Duodenal mucosa (tissue), 2 donors: ENCODE measurements at regions not wholly inside any gene's neighbourhood (a gene's known extent, or its start where the extent isn't known, plus 50 kb on each side); places are given as distances from the start of the nearest gene placed in this dataset.

ENCODE experiments used
- H3K27ac ChIP-seq: one replicate; pipeline ENCODE4 v1.7.0; 2013; ENCODE audit warnings: low read depth, low read length
- H3K27me3 ChIP-seq, 2 donors: one replicate each; pipeline ENCODE4 v1.7.0; 2013; ENCODE audit warnings: low read length in 2 of 2, control low read depth in 1 of 2; ENCODE audit not compliant: insufficient read depth in 2 of 2, control insufficient read depth in 1 of 2
- H3K36me3 ChIP-seq, 2 donors: one replicate each; pipeline ENCODE4 v1.7.0; 2013; ENCODE audit warnings: low read length in 2 of 2, control low read depth in 1 of 2; ENCODE audit not compliant: insufficient read depth in 2 of 2, control insufficient read depth in 1 of 2
- H3K4me1 ChIP-seq, 2 donors: one replicate each; pipeline ENCODE4 v1.7.0; 2013; ENCODE audit warnings: low read length in 2 of 2, control low read depth in 1 of 2; ENCODE audit not compliant: insufficient read depth in 2 of 2, control insufficient read depth in 1 of 2
- H3K4me3 ChIP-seq, 2 donors: one replicate each; pipeline ENCODE4 v1.7.0; 2013; ENCODE audit warnings: low read length in 2 of 2, low read depth in 1 of 2
- H3K9ac ChIP-seq, 2 donors: one replicate each; pipeline ENCODE4 v1.7.0; 2013; ENCODE audit warnings: low read length in 2 of 2, low read depth in 1 of 2
- H3K9me3 ChIP-seq, 2 donors: one replicate each; pipeline ENCODE4 v1.7.0; 2013; ENCODE audit warnings: low read length in 2 of 2, control low read depth in 1 of 2; ENCODE audit not compliant: control insufficient read depth in 1 of 2

GRCh38 chr11:112856133-112856532, 105.1 kb upstream of the NCAM1 start:
- no peak overlapping the region for H3K4me3 ChIP-seq
- no peaks in the 10 kb centered on the region for H3K36me3 ChIP-seq
- no peak overlapping the region for H3K9ac ChIP-seq
- peaks cover 3% of the 10 kb centered on the region in 2 donors for H3K9me3 ChIP-seq
- H3K4me1 ChIP-seq: no peaks in the 10 kb centered on the region
- no peak overlapping the region for H3K27ac ChIP-seq
- peaks cover 0 to 4% of the 10 kb centered on the region in 2 donors for H3K27me3 ChIP-seq

GRCh38 chr11:112856591-112856990, 104.6 kb upstream of the NCAM1 start:
- peaks cover 0 to 4% of the 10 kb centered on the region in 2 donors for H3K27me3 ChIP-seq
- H3K4me3 ChIP-seq: no peak overlapping the region
- H3K9me3 ChIP-seq: peaks cover 4 to 6% of the 10 kb centered on the region in 2 donors
- H3K27ac ChIP-seq: no peak overlapping the region
- no peaks in the 10 kb centered on the region for H3K4me1 ChIP-seq
- no peak overlapping the region for H3K9ac ChIP-seq
- no peaks in the 10 kb centered on the region for H3K36me3 ChIP-seq

- no peak overlapping the region for H3K4me3 ChIP-seq
- no peak overlapping the region for H3K9ac ChIP-seq
- no peaks in the 10 kb centered on the region for H3K4me1 ChIP-seq
- H3K9me3 ChIP-seq: peaks cover 4 to 6% of the 10 kb centered on the region in 2 donors
- no peaks in the 10 kb centered on the region for H3K36me3 ChIP-seq
- H3K27me3 ChIP-seq: no peaks in the 10 kb centered on the region
- H3K27ac ChIP-seq: no peak overlapping the region
Measured at GRCh38 chr11:112858289-112859023, 102.8 kb upstream of the NCAM1 start.

- no peak overlapping the region for H3K9ac ChIP-seq
Measured at GRCh38 chr11:112859787-112860186, 101.4 kb upstream of the NCAM1 start.

GRCh38 chr11:112861356-112861755, 99.9 kb upstream of the NCAM1 start:
- Histone ChIP-seq H3K27me3 (no peaks in the 10 kb centered on the region), H3K4me3 (no peak overlapping the region), H3K4me1 (no peaks in the 10 kb centered on the region)

More at GRCh38 chr11:112859787-112860186, 101.4 kb upstream of the NCAM1 start:
- Histone ChIP-seq H3K4me3 (no peak overlapping the region), H3K36me3 (no peaks in the 10 kb centered on the region), H3K4me1 (no peaks in the 10 kb centered on the region), H3K27ac (no peak overlapping the region), H3K9me3 (peaks cover 4 to 6% of the 10 kb centered on the region in 2 donors), H3K27me3 (no peaks in the 10 kb centered on the region)

GRCh38 chr11:112863305-112863704, 97.9 kb upstream of the NCAM1 start:
- Histone ChIP-seq H3K27me3 (no peaks in the 10 kb centered on the region), H3K36me3 (no peaks in the 10 kb centered on the region), H3K9ac (no peak overlapping the region), H3K9me3 (peaks cover 4 to 6% of the 10 kb centered on the region in 2 donors), H3K27ac (no peak overlapping the region), H3K4me3 (no peak overlapping the region), H3K4me1 (no peaks in the 10 kb centered on the region)

More at GRCh38 chr11:112861356-112861755, 99.9 kb upstream of the NCAM1 start:
- no peaks in the 10 kb centered on the region for H3K36me3 ChIP-seq
- no peak overlapping the region for H3K9ac ChIP-seq
- H3K9me3 ChIP-seq: peaks cover 4 to 6% of the 10 kb centered on the region in 2 donors
- H3K27ac ChIP-seq: no peak overlapping the region

- Histone ChIP-seq H3K4me3 (no peak overlapping the region), H3K27ac (no peak overlapping the region), H3K36me3 (no peaks in the 10 kb centered on the region), H3K27me3 (no peaks in the 10 kb centered on the region), H3K9ac (no peak overlapping the region), H3K4me1 (no peaks in the 10 kb centered on the region), H3K9me3 (peaks cover 4 to 6% of the 10 kb centered on the region in 2 donors)
Measured at GRCh38 chr11:112864672-112865071, 96.5 kb upstream of the NCAM1 start.

GRCh38 chr11:112871909-112872500, 89.2 kb upstream of the NCAM1 start:
- H3K4me1 ChIP-seq: no peaks in the 10 kb centered on the region
- H3K4me3 ChIP-seq: no peak overlapping the region
- H3K9ac ChIP-seq: no peak overlapping the region
- H3K27me3 ChIP-seq: no peaks in the 10 kb centered on the region
- no peaks in the 10 kb centered on the region for H3K36me3 ChIP-seq
- H3K27ac ChIP-seq: no peak overlapping the region
- no peaks in the 10 kb centered on the region for H3K9me3 ChIP-seq

- no peak overlapping the region for H3K9ac ChIP-seq
Measured at GRCh38 chr11:112874980-112875379, 86.2 kb upstream of the NCAM1 start.

GRCh38 chr11:112877581-112877980, 83.6 kb upstream of the NCAM1 start:
- Histone ChIP-seq H3K27ac (no peak overlapping the region), H3K27me3 (no peaks in the 10 kb centered on the region), H3K9me3 (no peaks in the 10 kb centered on the region), H3K4me3 (no peak overlapping the region), H3K36me3 (no peaks in the 10 kb centered on the region), H3K9ac (no peak overlapping the region), H3K4me1 (peaks cover 0 to 4% of the 10 kb centered on the region in 2 donors)

More at GRCh38 chr11:112874980-112875379, 86.2 kb upstream of the NCAM1 start:
- Histone ChIP-seq H3K4me1 (no peaks in the 10 kb centered on the region), H3K27ac (no peak overlapping the region), H3K4me3 (no peak overlapping the region), H3K36me3 (no peaks in the 10 kb centered on the region), H3K9me3 (no peaks in the 10 kb centered on the region), H3K27me3 (no peaks in the 10 kb centered on the region)
